D721Med (cell line): ENCODE measurements at regions not wholly inside any gene's neighbourhood (a gene's known extent, or its start where the extent isn't known, plus 50 kb on each side); places are given as distances from the start of the nearest gene placed in this dataset.
A peak's percentile ranks its signal among the peaks of the same experiment; 100 is the strongest.
"Not testable (repeated sequence)": the region's sequence is repeated elsewhere in the genome, so short reads cannot be mapped to it uniquely, and the experiment has no call there.

Source experiments
- DNase-seq: peaks from one replicate; pipeline ENCODE4 v3.0.0; 2011; ENCODE audit warnings: low spot score; ENCODE audit not compliant: insufficient read length
- FAIRE-seq: peaks from 2 replicates; lab custom pipeline; 2011; peaks lifted over from hg19 to GRCh38; lab: Jason Lieb, UNC
- CTCF ChIP-seq: IDR thresholded peaks from 2 replicates; pipeline ENCODE4 v1.5.1; 2012; ENCODE audit warnings: mild to moderate bottlenecking, control low read depth; ENCODE audit not compliant: insufficient read depth; ENCODE audit errors: missing control alignments

- FAIRE-seq = no peak
- no peak for DNase-seq
- TF ChIP-seq CTCF = no peak
Measured at GRCh38 chr7:49088017-49088416, 163.7 kb downstream of the CDC14C start.

- FAIRE-seq (no peak), DNase-seq (no peak)
- TF ChIP-seq CTCF = no peak
Measured at GRCh38 chr7:49089717-49090116, 165.4 kb downstream of the CDC14C start.

GRCh38 chr7:49091089-49091488 lies 166.7 kb downstream of the CDC14C start:
- DNase-seq = no peak
- no peak for TF ChIP-seq CTCF
- FAIRE-seq = no peak

GRCh38 chr7:49091519-49091918 lies 167.2 kb downstream of the CDC14C start:
- DNase-seq (no peak), FAIRE-seq (peak; percentile 71)
- no peak for TF ChIP-seq CTCF

- FAIRE-seq (peak; percentile 82), DNase-seq (no peak)
- TF ChIP-seq CTCF = no peak
Measured at GRCh38 chr7:49093218-49093617, 168.9 kb downstream of the CDC14C start.

- no peak for TF ChIP-seq CTCF
- FAIRE-seq = no peak
- DNase-seq = no peak
Measured at GRCh38 chr7:49094866-49095265, 170.5 kb downstream of the CDC14C start.

GRCh38 chr7:49099587-49100326 lies 175.4 kb downstream of the CDC14C start:
- peak; percentile 7 for TF ChIP-seq CTCF
- FAIRE-seq (no peak), DNase-seq (no peak)

GRCh38 chr7:49100908-49101740 lies 176.8 kb downstream of the CDC14C start:
- not testable (repeated sequence) for FAIRE-seq, DNase-seq
